ENCODE measurements at regions not wholly inside any gene's neighbourhood (a gene's known extent, or its start where the extent isn't known, plus 50 kb on each side); places are given as distances from the start of the nearest gene placed in this dataset.

- no peak for DNase-seq
These were observed 91.7 kb downstream of the DACT2 start for GRCh38 chr6:168227840-168228239.

GRCh38 chr6:168226902-168227318, 92.7 kb downstream of the DACT2 start:
- DNase-seq, result no peak

- no peak for DNase-seq
These were observed 93.4 kb downstream of the DACT2 start for GRCh38 chr6:168226061-168226752.

GRCh38 chr6:168225471-168225911, 94.1 kb downstream of the DACT2 start:
- DNase-seq, result no peak

GRCh38 chr6:168223755-168224154, 95.8 kb downstream of the DACT2 start:
- DNase-seq, result no peak

- DNase-seq, result no peak
These were observed 96.4 kb downstream of the DACT2 start for GRCh38 chr6:168223150-168223549.

GRCh38 chr6:168222115-168223043, 97.2 kb downstream of the DACT2 start:
- no peak for DNase-seq

GRCh38 chr6:168221497-168222079, 98.0 kb downstream of the DACT2 start:
- DNase-seq, result no peak

GRCh38 chr6:168221000-168221399, 98.6 kb downstream of the DACT2 start:
- DNase-seq, result no peak

- DNase-seq, result no peak
These were observed 99.8 kb downstream of the DACT2 start for GRCh38 chr6:168219804-168220203.

- no peak for DNase-seq
These were observed 100.6 kb downstream of the DACT2 start for GRCh38 chr6:168218785-168219566.

- DNase-seq, result no peak
These were observed 101.6 kb downstream of the DACT2 start for GRCh38 chr6:168217880-168218537.

- no peak for DNase-seq
These were observed 102.2 kb downstream of the DACT2 start for GRCh38 chr6:168217216-168217879.

GRCh38 chr6:168216751-168217191, 102.8 kb downstream of the DACT2 start:
- DNase-seq, result no peak

- no peak for DNase-seq
These were observed 103.5 kb downstream of the DACT2 start for GRCh38 chr6:168216117-168216516.

- no peak for DNase-seq
These were observed 104.3 kb downstream of the DACT2 start for GRCh38 chr6:168215121-168215808.

- DNase-seq, result no peak
These were observed 104.9 kb downstream of the DACT2 start for GRCh38 chr6:168214586-168215104.

GRCh38 chr6:168213121-168213524, 106.5 kb downstream of the DACT2 start:
- DNase-seq, result no peak

GRCh38 chr6:168212362-168212761, 107.2 kb downstream of the DACT2 start:
- no peak for DNase-seq

- DNase-seq, result no peak
These were observed 107.9 kb downstream of the DACT2 start for GRCh38 chr6:168211681-168212080.
